SK-N-SH treated with all-trans-retinoic acid at 6 μM for 48 hours (cell line): ENCODE measurements at regions not wholly inside any gene's neighbourhood (a gene's known extent, or its start where the extent isn't known, plus 50 kb on each side); places are given as distances from the start of the nearest gene placed in this dataset.

Experiments used
- ATAC-seq: fragments of 200-7000 bp; cut with Tn5 transposase; 3 replicates; pipeline ENCODE4 v1.9.1; 2020; ENCODE audit warnings: mild to moderate bottlenecking, moderate library complexity
- ARNTL ChIP-seq: fragments of 450-650 bp; formaldehyde crosslinking; IDR thresholded peaks from 2 replicates; pipeline ENCODE4 v1.5.0; 2020; ENCODE audit warnings: low read depth, mild to moderate bottlenecking, moderate library complexity, borderline replicate concordance
- BACH2 ChIP-seq: fragments of 250-450 bp; sonication (Bioruptor Pico); IDR thresholded peaks from 2 replicates; pipeline ENCODE4 v1.9.0; 2021; ENCODE audit warnings: mild to moderate bottlenecking, borderline replicate concordance
- CREB5 ChIP-seq: fragments of 250-450 bp; sonication (Bioruptor Pico); IDR thresholded peaks from 2 replicates; pipeline ENCODE4 v1.5.1; 2020; ENCODE audit warnings: low read depth, mild to moderate bottlenecking, moderate library complexity
- CSRNP3 ChIP-seq: fragments of 250-450 bp; sonication (Bioruptor Pico); IDR thresholded peaks from 2 replicates; pipeline ENCODE4 v1.5.1; 2021; ENCODE audit warnings: mild to moderate bottlenecking, moderate library complexity
- OSR1 ChIP-seq: fragments of 250-450 bp; sonication (Bioruptor Pico); IDR thresholded peaks from 2 replicates; pipeline ENCODE4 v1.8.0; 2022; ENCODE audit warnings: moderate library complexity, mild to moderate bottlenecking, inconsistent platforms
- PPARA ChIP-seq: fragments of 250-450 bp; sonication (Bioruptor Pico); IDR thresholded peaks from 2 replicates; pipeline ENCODE4 v1.5.0; 2020; ENCODE audit warnings: mild to moderate bottlenecking, borderline replicate concordance
- RARB ChIP-seq: fragments of 250-450 bp; sonication (Bioruptor Pico); IDR thresholded peaks from 2 replicates; pipeline ENCODE4 v1.8.0; 2021; ENCODE audit warnings: mild to moderate bottlenecking, moderate library complexity
- SNAI2 ChIP-seq: fragments of 250-450 bp; sonication (Bioruptor Pico); IDR thresholded peaks from 2 replicates; pipeline ENCODE4 v1.5.0; 2020; ENCODE audit warnings: mild to moderate bottlenecking, moderate library complexity
- TCF4 ChIP-seq: fragments of 250-450 bp; sonication (Bioruptor Pico); IDR thresholded peaks from 2 replicates; pipeline ENCODE4 v1.8.0; 2021; ENCODE audit warnings: mild to moderate bottlenecking, moderate library complexity, borderline replicate concordance
- TOX ChIP-seq: fragments of 250-450 bp; sonication (Bioruptor Pico); IDR thresholded peaks from 2 replicates; pipeline ENCODE4 v1.8.0; 2021; ENCODE audit warnings: mild to moderate bottlenecking, moderate library complexity, borderline replicate concordance
- ZC3H10 ChIP-seq: fragments of 250-450 bp; sonication (Bioruptor Pico); IDR thresholded peaks from 2 replicates; pipeline ENCODE4 v1.5.1; 2021; ENCODE audit warnings: mild to moderate bottlenecking, moderate library complexity
- ZFP3 ChIP-seq: fragments of 250-450 bp; sonication (Bioruptor Pico); IDR thresholded peaks from 2 replicates; pipeline ENCODE4 v1.5.0; 2020; ENCODE audit warnings: mild to moderate bottlenecking, moderate library complexity
- ZNF70 ChIP-seq: fragments of 450-650 bp; formaldehyde crosslinking; IDR thresholded peaks from 2 replicates; pipeline ENCODE4 v1.5.0; 2020; ENCODE audit warnings: mild to moderate bottlenecking, moderate library complexity
- ZNF8 ChIP-seq: fragments of 450-650 bp; formaldehyde crosslinking; IDR thresholded peaks from 2 replicates; pipeline ENCODE4 v1.5.0; 2020; ENCODE audit warnings: mild to moderate bottlenecking, moderate library complexity
- TF ChIP-seq, protein P1 (sequence below): fragments of 250-450 bp; sonication (Bioruptor Pico); IDR thresholded peaks from 2 replicates; pipeline ENCODE4 v1.5.0; 2020; ENCODE audit warnings: mild to moderate bottlenecking, moderate library complexity
- TF ChIP-seq, protein P2 (sequence below): fragments of 250-450 bp; sonication (Bioruptor Pico); IDR thresholded peaks from 2 replicates; pipeline ENCODE4 v1.8.0; 2021; ENCODE audit warnings: low read depth, mild to moderate bottlenecking, moderate library complexity, borderline replicate concordance
- TF ChIP-seq, protein P3 (sequence below): fragments of 250-450 bp; sonication (Bioruptor Pico); IDR thresholded peaks from 2 replicates; pipeline ENCODE4 v1.8.0; 2020; ENCODE audit warnings: mild to moderate bottlenecking, moderate library complexity, borderline replicate concordance

DNA sequence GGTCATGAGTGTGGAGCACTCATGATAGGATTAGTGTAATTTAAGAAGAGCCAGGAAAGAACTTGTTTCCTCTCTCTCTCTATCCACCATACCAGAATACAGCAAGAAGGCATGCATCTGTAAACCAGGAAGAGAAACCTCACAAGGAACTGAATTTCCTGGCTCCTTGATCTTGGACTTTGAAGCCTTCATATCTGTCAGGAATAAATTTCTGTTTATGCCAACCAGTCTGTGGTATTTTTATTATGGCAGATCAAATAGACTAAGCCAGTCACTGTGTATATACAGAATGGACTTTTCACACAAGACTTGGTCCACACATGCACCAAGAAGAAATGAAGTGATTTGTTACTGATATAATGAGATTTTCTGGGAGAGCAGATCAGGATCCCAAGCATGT, 930.1 kb upstream of the TMEFF2 start (continued):
- TF ChIP-seq, protein P1, sequence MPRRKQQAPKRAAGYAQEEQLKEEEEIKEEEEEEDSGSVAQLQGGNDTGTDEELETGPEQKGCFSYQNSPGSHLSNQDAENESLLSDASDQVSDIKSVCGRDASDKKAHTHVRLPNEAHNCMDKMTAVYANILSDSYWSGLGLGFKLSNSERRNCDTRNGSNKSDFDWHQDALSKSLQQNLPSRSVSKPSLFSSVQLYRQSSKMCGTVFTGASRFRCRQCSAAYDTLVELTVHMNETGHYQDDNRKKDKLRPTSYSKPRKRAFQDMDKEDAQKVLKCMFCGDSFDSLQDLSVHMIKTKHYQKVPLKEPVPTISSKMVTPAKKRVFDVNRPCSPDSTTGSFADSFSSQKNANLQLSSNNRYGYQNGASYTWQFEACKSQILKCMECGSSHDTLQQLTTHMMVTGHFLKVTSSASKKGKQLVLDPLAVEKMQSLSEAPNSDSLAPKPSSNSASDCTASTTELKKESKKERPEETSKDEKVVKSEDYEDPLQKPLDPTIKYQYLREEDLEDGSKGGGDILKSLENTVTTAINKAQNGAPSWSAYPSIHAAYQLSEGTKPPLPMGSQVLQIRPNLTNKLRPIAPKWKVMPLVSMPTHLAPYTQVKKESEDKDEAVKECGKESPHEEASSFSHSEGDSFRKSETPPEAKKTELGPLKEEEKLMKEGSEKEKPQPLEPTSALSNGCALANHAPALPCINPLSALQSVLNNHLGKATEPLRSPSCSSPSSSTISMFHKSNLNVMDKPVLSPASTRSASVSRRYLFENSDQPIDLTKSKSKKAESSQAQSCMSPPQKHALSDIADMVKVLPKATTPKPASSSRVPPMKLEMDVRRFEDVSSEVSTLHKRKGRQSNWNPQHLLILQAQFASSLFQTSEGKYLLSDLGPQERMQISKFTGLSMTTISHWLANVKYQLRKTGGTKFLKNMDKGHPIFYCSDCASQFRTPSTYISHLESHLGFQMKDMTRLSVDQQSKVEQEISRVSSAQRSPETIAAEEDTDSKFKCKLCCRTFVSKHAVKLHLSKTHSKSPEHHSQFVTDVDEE, result no peak
- TF ChIP-seq BACH2 (CRISPR knock-in tag) (no peak), PPARA (CRISPR knock-in tag) (no peak), ARNTL (no peak), OSR1 (CRISPR knock-in tag) (no peak), CREB5 (CRISPR knock-in tag) (no peak), ZNF70 (CRISPR knock-in tag) (no peak), ZNF8 (no peak), TCF4 (CRISPR knock-in tag) (no peak)
- TF ChIP-seq, protein P2, sequence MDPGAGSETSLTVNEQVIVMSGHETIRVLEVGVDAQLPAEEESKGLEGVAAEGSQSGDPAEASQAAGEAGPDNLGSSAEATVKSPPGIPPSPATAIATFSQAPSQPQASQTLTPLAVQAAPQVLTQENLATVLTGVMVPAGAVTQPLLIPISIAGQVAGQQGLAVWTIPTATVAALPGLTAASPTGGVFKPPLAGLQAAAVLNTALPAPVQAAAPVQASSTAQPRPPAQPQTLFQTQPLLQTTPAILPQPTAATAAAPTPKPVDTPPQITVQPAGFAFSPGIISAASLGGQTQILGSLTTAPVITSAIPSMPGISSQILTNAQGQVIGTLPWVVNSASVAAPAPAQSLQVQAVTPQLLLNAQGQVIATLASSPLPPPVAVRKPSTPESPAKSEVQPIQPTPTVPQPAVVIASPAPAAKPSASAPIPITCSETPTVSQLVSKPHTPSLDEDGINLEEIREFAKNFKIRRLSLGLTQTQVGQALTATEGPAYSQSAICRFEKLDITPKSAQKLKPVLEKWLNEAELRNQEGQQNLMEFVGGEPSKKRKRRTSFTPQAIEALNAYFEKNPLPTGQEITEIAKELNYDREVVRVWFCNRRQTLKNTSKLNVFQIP (CRISPR knock-in tag), result no peak

DNA sequence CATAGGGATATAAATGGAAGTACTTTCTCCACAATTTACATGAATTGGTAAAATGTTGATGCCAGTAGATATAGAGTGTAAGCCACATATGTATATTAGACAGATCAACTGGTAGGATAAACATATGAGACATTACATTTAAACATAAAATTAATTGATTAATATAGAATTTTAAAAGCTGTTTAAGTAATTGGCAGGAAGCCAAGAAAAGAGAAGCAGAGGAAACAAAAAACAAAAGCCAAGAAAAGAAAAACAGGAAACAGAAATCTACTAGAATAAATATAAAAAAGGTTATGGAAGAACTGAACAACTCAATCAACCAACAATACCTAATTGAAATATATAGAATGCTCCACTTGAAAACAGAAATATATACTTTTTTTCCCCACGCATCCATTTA, 920.1 kb upstream of the TMEFF2 start:
- no peak for ATAC-seq
- TF ChIP-seq, protein P1, result no peak
- TF ChIP-seq, protein P3, sequence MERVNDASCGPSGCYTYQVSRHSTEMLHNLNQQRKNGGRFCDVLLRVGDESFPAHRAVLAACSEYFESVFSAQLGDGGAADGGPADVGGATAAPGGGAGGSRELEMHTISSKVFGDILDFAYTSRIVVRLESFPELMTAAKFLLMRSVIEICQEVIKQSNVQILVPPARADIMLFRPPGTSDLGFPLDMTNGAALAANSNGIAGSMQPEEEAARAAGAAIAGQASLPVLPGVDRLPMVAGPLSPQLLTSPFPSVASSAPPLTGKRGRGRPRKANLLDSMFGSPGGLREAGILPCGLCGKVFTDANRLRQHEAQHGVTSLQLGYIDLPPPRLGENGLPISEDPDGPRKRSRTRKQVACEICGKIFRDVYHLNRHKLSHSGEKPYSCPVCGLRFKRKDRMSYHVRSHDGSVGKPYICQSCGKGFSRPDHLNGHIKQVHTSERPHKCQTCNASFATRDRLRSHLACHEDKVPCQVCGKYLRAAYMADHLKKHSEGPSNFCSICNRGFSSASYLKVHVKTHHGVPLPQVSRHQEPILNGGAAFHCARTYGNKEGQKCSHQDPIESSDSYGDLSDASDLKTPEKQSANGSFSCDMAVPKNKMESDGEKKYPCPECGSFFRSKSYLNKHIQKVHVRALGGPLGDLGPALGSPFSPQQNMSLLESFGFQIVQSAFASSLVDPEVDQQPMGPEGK, result no peak
- no peak for TF ChIP-seq CSRNP3 (CRISPR knock-in tag)
- TF ChIP-seq, protein P2 (CRISPR knock-in tag), result no peak
- no peak for TF ChIP-seq ZFP3 (CRISPR knock-in tag)
- no peak for TF ChIP-seq ZC3H10 (CRISPR knock-in tag)
- TF ChIP-seq BACH2 (CRISPR knock-in tag), result no peak

DNA sequence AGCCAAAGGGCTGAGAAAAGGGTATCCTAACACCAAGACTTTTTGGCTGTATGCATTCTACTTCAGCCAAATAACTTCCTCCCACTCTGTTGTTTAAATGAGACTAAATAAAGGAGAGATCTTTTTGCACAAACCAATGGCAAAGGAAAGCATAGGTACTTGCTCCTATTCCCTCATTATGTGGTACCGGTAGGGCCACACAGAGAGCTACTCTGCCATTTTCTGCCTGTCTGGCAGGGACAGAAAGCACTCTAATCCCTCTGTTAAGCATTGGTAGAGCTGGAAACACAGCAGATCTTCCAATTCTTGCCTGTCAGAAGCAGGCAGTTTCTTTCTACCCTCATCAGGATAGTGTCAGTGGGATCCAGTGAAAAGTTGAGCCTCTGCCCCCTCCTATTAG, 918.3 kb upstream of the TMEFF2 start:
- ATAC-seq, result no peak
- TF ChIP-seq SNAI2 (no peak), ARNTL (no peak), TOX (no peak), RARB (CRISPR knock-in tag) (no peak), ZC3H10 (CRISPR knock-in tag) (no peak), CSRNP3 (CRISPR knock-in tag) (no peak), ZNF70 (CRISPR knock-in tag) (no peak), BACH2 (CRISPR knock-in tag) (no peak)
- TF ChIP-seq, protein P3, result no peak
